ENCODE measurements at regions not wholly inside any gene's neighbourhood (a gene's known extent, or its start where the extent isn't known, plus 50 kb on each side); places are given as distances from the start of the nearest gene placed in this dataset.

DNA sequence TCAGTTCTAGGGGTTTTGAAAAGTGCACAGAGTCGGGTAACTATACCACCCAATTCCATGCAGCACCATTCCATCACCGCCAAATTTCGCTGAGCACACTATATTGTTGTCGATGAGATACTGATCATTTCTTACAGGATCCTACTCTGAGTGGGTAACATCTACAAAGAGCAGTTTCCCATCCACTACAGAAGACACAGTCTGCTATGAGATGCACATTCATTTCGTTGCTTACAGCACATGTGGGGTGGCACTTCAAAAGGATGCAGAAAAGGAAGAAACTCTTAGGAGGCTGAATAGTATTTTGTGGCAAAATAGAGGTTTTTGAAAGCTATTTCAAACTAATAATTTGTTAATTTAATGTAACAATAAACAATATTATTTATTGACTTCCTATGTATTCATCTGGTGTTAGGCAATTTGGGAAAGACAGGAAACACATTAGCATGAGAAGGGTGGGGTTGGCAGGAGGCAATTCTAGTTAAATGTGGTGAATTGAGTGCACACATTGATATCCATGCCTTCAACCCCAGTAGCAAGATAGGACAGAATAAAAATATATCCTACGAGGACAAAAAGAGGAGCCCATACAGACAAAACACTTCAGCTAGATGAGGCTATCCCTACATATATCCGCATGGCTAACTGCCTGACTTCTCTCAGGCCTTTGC is 186.8 kb upstream of the PARP11 start:
- H3K27me3 ChIP-seq (ENCODE audit: control insufficient read depth in 3 of 3, insufficient read depth in 3 of 3, low read depth in 1 of 3, low read length in 3 of 3), result peaks cover 0 to 4% (median 0%) of the 10 kb centered on the region in 3 experiments
- no peak overlapping the region for H3K14ac ChIP-seq (ENCODE audit: low read length)
- DNase-seq (ENCODE audit: low spot score), result no peak
- H3K9ac ChIP-seq (ENCODE audit: low read depth, low read length, poor library complexity), result no peak overlapping the region
- H2BK5ac ChIP-seq (ENCODE audit: low read length), result no peak overlapping the region
- no peaks in the 10 kb centered on the region for H3K36me3 ChIP-seq (replicated peaks in 1 of 2; ENCODE audit: control insufficient read depth in 2 of 2, insufficient read depth in 2 of 2, low read length in 2 of 2)
- no peak overlapping the region for H2BK15ac ChIP-seq (ENCODE audit: low read length)
- no peak overlapping the region for H2AFZ ChIP-seq (ENCODE audit: low read length)
- no peak overlapping the region for H3K23ac ChIP-seq (ENCODE audit: low read depth, low read length, poor library complexity)
- no peak overlapping the region for H2BK12ac ChIP-seq (ENCODE audit: low read length)
- H3K4me3 ChIP-seq (ENCODE audit: low read length in 2 of 2), result no peak overlapping the region
- no peak overlapping the region for H2AK5ac ChIP-seq (ENCODE audit: low read depth, low read length)
- H3K79me1 ChIP-seq (ENCODE audit: low read depth, low read length), result no peaks in the 10 kb centered on the region
- no peak overlapping the region for H2BK120ac ChIP-seq (ENCODE audit: low read depth, low read length)
- H3K4me1 ChIP-seq (ENCODE audit: control insufficient read depth in 2 of 2, insufficient read depth in 1 of 2, low read depth in 1 of 2, low read length in 2 of 2), result no peaks in the 10 kb centered on the region
- H3K9me3 ChIP-seq (replicated peaks in 1 of 2; ENCODE audit: control insufficient read depth in 2 of 2, insufficient read depth in 1 of 2, low read depth in 1 of 2, low read length in 2 of 2), result no peaks in the 10 kb centered on the region
- WGBS, 2 donors (ENCODE audit: extremely low coverage in 2 of 2, insufficient read length in 2 of 2, insufficient replicate concordance in 1 of 2), result no CpG with 5 or more reads among the region's 7 CpGs
- no peak overlapping the region for H3K18ac ChIP-seq (ENCODE audit: low read length)
- H4K91ac ChIP-seq (ENCODE audit: low read depth, low read length, poor library complexity), result no peak overlapping the region
- H4K8ac ChIP-seq (ENCODE audit: low read depth, low read length), result no peak overlapping the region
- H3K27ac ChIP-seq (replicated peaks; ENCODE audit: low read length), result no peak overlapping the region
- H3K4me2 ChIP-seq (ENCODE audit: insufficient read depth, low read length, poor library complexity, severe bottlenecking), result no peak overlapping the region
- no peak overlapping the region for H3K4ac ChIP-seq (ENCODE audit: low read length)

DNA sequence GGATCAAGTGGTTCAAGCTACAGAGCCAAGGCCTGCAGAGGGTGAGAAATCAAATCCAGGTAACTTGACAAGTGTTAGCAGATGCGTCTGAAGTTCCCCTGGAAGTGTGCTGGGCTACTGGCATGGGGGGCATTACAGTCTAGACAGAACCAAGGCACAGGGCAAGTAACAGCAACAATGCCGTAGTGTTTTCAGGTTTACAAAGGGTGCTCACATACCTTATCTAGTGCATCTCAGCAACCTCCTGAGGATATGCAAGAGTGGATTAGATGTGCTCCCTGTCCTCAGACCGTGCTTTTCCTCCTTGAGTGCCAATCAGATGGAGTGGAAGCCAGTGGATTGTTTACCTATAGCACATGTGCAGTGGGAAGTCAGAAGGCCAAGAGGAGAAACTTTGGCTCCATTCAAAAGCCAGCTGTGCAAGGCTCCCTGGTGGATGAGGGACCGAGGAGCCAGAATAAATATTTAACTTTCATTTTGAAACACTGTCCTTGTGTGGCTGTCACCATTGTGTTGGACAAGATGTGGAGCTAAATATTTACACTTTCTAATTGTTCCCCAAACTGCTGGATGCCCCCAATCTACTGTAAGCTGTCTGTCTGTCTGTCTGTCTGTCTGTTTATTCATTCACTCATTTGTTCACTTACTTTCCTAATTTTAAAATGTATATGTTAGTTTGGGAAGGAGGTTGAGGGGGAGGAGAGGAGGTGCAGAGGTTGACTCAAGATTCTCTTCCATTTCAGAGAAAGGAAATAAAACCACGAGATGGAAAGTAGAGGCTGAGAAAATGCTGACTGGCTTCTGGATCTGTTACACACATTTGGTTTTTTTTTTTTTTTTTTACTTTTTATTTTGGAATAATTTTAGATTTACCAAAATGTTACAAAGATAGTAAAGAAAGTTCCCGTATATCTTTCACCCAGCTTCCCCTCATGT is 184.0 kb upstream of the PARP11 start:
- Histone ChIP-seq H4K91ac (ENCODE audit: low read depth, low read length, poor library complexity) (no peak overlapping the region), H2BK5ac (ENCODE audit: low read length) (no peak overlapping the region), H2BK12ac (ENCODE audit: low read length) (no peak overlapping the region), H2BK120ac (ENCODE audit: low read depth, low read length) (no peak overlapping the region), H3K79me1 (ENCODE audit: low read depth, low read length) (no peaks in the 10 kb centered on the region), H2AFZ (ENCODE audit: low read length) (no peak overlapping the region), H3K9ac (ENCODE audit: low read depth, low read length, poor library complexity) (no peak overlapping the region), H3K23ac (ENCODE audit: low read depth, low read length, poor library complexity) (no peak overlapping the region), H3K4ac (ENCODE audit: low read length) (no peak overlapping the region), H4K8ac (ENCODE audit: low read depth, low read length) (no peak overlapping the region), H3K18ac (ENCODE audit: low read length) (no peak overlapping the region), H3K27ac (replicated peaks; ENCODE audit: low read length) (no peak overlapping the region), H3K27me3 (ENCODE audit: control insufficient read depth in 3 of 3, insufficient read depth in 3 of 3, low read depth in 1 of 3, low read length in 3 of 3) (peaks cover 0 to 4% (median 0%) of the 10 kb centered on the region in 3 experiments), H3K9me3 (replicated peaks in 1 of 2; ENCODE audit: control insufficient read depth in 2 of 2, insufficient read depth in 1 of 2, low read depth in 1 of 2, low read length in 2 of 2) (no peaks in the 10 kb centered on the region), H3K4me1 (ENCODE audit: control insufficient read depth in 2 of 2, insufficient read depth in 1 of 2, low read depth in 1 of 2, low read length in 2 of 2) (no peaks in the 10 kb centered on the region), H3K36me3 (replicated peaks in 1 of 2; ENCODE audit: control insufficient read depth in 2 of 2, insufficient read depth in 2 of 2, low read length in 2 of 2) (no peaks in the 10 kb centered on the region), H3K4me3 (ENCODE audit: low read length in 2 of 2) (no peak overlapping the region), H3K14ac (ENCODE audit: low read length) (no peak overlapping the region), H2BK15ac (ENCODE audit: low read length) (no peak overlapping the region), H3K4me2 (ENCODE audit: insufficient read depth, low read length, poor library complexity, severe bottlenecking) (no peak overlapping the region), H2AK5ac (ENCODE audit: low read depth, low read length) (no peak overlapping the region)
- no peak for DNase-seq (ENCODE audit: low spot score)
- no CpG with 5 or more reads among the region's 6 CpGs for whole genome bisulfite sequencing, 2 donors (ENCODE audit: extremely low coverage in 2 of 2, insufficient read length in 2 of 2, insufficient replicate concordance in 1 of 2)

DNA sequence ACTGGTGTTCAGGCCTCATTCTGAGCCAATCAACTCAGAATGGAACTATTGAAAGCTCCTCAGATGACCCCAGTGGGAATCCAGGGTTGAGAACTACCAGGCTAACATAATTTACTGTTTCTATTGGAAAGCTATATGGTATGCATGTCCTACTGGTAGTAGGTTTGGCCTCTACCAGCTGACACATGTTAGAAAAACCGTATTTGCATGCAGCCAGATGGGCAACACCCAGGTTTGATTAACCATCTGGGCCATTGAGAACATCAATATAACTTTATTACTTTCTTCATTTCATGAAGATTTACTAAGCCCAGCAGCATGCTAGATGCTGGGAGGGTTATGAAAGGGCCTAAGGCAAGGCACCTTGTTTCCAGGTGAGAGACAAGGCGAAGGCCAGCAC is 181.4 kb upstream of the PARP11 start:
- no peak overlapping the region for H2BK120ac ChIP-seq (ENCODE audit: low read depth, low read length)
- peaks cover 0 to 2% of the 10 kb centered on the region in 2 donors for H3K4me1 ChIP-seq (ENCODE audit: control insufficient read depth in 2 of 2, insufficient read depth in 1 of 2, low read depth in 1 of 2, low read length in 2 of 2)
- H3K4me3 ChIP-seq (ENCODE audit: low read length in 2 of 2), result no peak overlapping the region
- no peak overlapping the region for H2BK5ac ChIP-seq (ENCODE audit: low read length)
- no peak overlapping the region for H2BK15ac ChIP-seq (ENCODE audit: low read length)
- no CpG with 5 or more reads among the region's 2 CpGs for WGBS, 2 donors (ENCODE audit: extremely low coverage in 2 of 2, insufficient read length in 2 of 2, insufficient replicate concordance in 1 of 2)
- H2AK5ac ChIP-seq (ENCODE audit: low read depth, low read length), result no peak overlapping the region
- no peak overlapping the region for H3K14ac ChIP-seq (ENCODE audit: low read length)
- peak overlapping the region; percentile 67 for H3K9ac ChIP-seq (ENCODE audit: low read depth, low read length, poor library complexity)
- no peak overlapping the region for H3K23ac ChIP-seq (ENCODE audit: low read depth, low read length, poor library complexity)
- H3K18ac ChIP-seq (ENCODE audit: low read length), result no peak overlapping the region
- no peak overlapping the region for H3K27ac ChIP-seq (replicated peaks; ENCODE audit: low read length)
- no peaks in the 10 kb centered on the region for H3K79me1 ChIP-seq (ENCODE audit: low read depth, low read length)
- no peak overlapping the region for H3K4ac ChIP-seq (ENCODE audit: low read length)
- H3K9me3 ChIP-seq (replicated peaks in 1 of 2; ENCODE audit: control insufficient read depth in 2 of 2, insufficient read depth in 1 of 2, low read depth in 1 of 2, low read length in 2 of 2), result no peaks in the 10 kb centered on the region
- no peak overlapping the region for H4K8ac ChIP-seq (ENCODE audit: low read depth, low read length)
- no peaks in the 10 kb centered on the region for H3K36me3 ChIP-seq (replicated peaks in 1 of 2; ENCODE audit: control insufficient read depth in 2 of 2, insufficient read depth in 2 of 2, low read length in 2 of 2)
- no peak overlapping the region for H2AFZ ChIP-seq (ENCODE audit: low read length)
- H2BK12ac ChIP-seq (ENCODE audit: low read length), result no peak overlapping the region
- no peak overlapping the region for H4K91ac ChIP-seq (ENCODE audit: low read depth, low read length, poor library complexity)
- H3K4me2 ChIP-seq (ENCODE audit: insufficient read depth, low read length, poor library complexity, severe bottlenecking), result no peak overlapping the region
- no peak for DNase-seq (ENCODE audit: low spot score)
- peaks cover 0 to 4% (median 0%) of the 10 kb centered on the region in 3 experiments for H3K27me3 ChIP-seq (ENCODE audit: control insufficient read depth in 3 of 3, insufficient read depth in 3 of 3, low read depth in 1 of 3, low read length in 3 of 3)

DNA sequence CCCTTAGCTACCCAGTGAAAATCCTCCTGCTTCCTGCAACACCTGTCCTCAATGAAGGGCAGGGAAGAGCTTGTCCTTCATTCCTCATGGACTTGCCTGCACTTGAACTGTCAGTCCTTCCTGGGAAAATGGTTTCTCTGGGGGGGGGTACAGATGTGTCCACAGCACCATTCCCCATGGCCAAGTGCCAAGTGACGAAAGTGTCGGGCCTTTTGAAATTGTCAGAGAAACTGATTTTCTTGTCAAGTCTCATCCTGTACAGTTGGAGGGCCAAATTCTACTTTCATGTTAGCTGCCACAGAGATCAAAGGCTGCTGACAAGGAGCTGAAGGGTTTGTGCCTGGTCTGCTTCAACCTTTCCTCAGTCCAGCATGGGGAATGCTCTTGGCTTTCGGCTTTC is 179.5 kb upstream of the PARP11 start:
- Histone ChIP-seq H3K18ac (ENCODE audit: low read length) (no peak overlapping the region), H2BK5ac (ENCODE audit: low read length) (no peak overlapping the region), H4K91ac (ENCODE audit: low read depth, low read length, poor library complexity) (no peak overlapping the region), H3K4me3 (ENCODE audit: low read length in 2 of 2) (no peak overlapping the region), H3K9ac (ENCODE audit: low read depth, low read length, poor library complexity) (no peak overlapping the region), H2BK15ac (ENCODE audit: low read length) (no peak overlapping the region), H3K9me3 (replicated peaks in 1 of 2; ENCODE audit: control insufficient read depth in 2 of 2, insufficient read depth in 1 of 2, low read depth in 1 of 2, low read length in 2 of 2) (no peaks in the 10 kb centered on the region), H3K4me1 (ENCODE audit: control insufficient read depth in 2 of 2, insufficient read depth in 1 of 2, low read depth in 1 of 2, low read length in 2 of 2) (peaks cover 0 to 2% of the 10 kb centered on the region in 2 donors), H3K27me3 (ENCODE audit: control insufficient read depth in 3 of 3, insufficient read depth in 3 of 3, low read depth in 1 of 3, low read length in 3 of 3) (peaks cover 0 to 4% (median 0%) of the 10 kb centered on the region in 3 experiments), H3K14ac (ENCODE audit: low read length) (no peak overlapping the region), H3K27ac (replicated peaks; ENCODE audit: low read length) (no peak overlapping the region), H3K36me3 (replicated peaks in 1 of 2; ENCODE audit: control insufficient read depth in 2 of 2, insufficient read depth in 2 of 2, low read length in 2 of 2) (no peaks in the 10 kb centered on the region), H3K4ac (ENCODE audit: low read length) (no peak overlapping the region), H2BK12ac (ENCODE audit: low read length) (no peak overlapping the region), H3K23ac (ENCODE audit: low read depth, low read length, poor library complexity) (no peak overlapping the region), H2BK120ac (ENCODE audit: low read depth, low read length) (no peak overlapping the region), H2AK5ac (ENCODE audit: low read depth, low read length) (no peak overlapping the region), H3K79me1 (ENCODE audit: low read depth, low read length) (no peaks in the 10 kb centered on the region), H3K4me2 (ENCODE audit: insufficient read depth, low read length, poor library complexity, severe bottlenecking) (no peak overlapping the region), H4K8ac (ENCODE audit: low read depth, low read length) (no peak overlapping the region), H2AFZ (ENCODE audit: low read length) (no peak overlapping the region)
- no CpG with 5 or more reads among the region's 3 CpGs for WGBS, 2 donors (ENCODE audit: extremely low coverage in 2 of 2, insufficient read length in 2 of 2, insufficient replicate concordance in 1 of 2)
- DNase-seq (ENCODE audit: low spot score), result no peak
